GM12878 (cell line): ENCODE measurements at regions not wholly inside any gene's neighbourhood (a gene's known extent, or its start where the extent isn't known, plus 50 kb on each side); places are given as distances from the start of the nearest gene placed in this dataset.

ENCODE experiments used
- CHD4 ChIP-seq: fragments of 200-600 bp; sonication (generic); IDR thresholded peaks from 2 replicates; pipeline ENCODE4 v1.6.1; 2016; ENCODE audit warnings: mild to moderate bottlenecking
- EZH2 ChIP-seq: IDR thresholded peaks from 2 replicates; pipeline ENCODE4 v1.6.1; 2012; ENCODE audit warnings: low read depth, mild to moderate bottlenecking, control low read depth, inconsistent platforms, low read length, borderline replicate concordance; ENCODE audit not compliant: control insufficient read depth
- HDGF ChIP-seq: fragments of 450-650 bp; IDR thresholded peaks from 2 replicates; pipeline ENCODE4 v1.6.1; 2016; ENCODE audit warnings: antibody characterized with exemption
- JUNB ChIP-seq: IDR thresholded peaks from 2 replicates; pipeline ENCODE4 v1.6.1; 2016; ENCODE audit warnings: antibody characterized with exemption, mild to moderate bottlenecking
- POLR2A ChIP-seq: IDR thresholded peaks from 2 replicates; pipeline ENCODE4 v1.6.1; 2011; ENCODE audit warnings: low read depth, mild to moderate bottlenecking, low read length
- RCOR1 ChIP-seq: conservative IDR thresholded peaks from 2 replicates; pipeline ENCODE4 v1.6.1; 2012; ENCODE audit warnings: low read depth, low read length, improper control_type of control experiment
- TF ChIP-seq, protein P1 (sequence below): fragments of 450-650 bp; IDR thresholded peaks from 2 replicates; pipeline ENCODE4 v1.6.1; 2016; ENCODE audit warnings: mild to moderate bottlenecking

DNA sequence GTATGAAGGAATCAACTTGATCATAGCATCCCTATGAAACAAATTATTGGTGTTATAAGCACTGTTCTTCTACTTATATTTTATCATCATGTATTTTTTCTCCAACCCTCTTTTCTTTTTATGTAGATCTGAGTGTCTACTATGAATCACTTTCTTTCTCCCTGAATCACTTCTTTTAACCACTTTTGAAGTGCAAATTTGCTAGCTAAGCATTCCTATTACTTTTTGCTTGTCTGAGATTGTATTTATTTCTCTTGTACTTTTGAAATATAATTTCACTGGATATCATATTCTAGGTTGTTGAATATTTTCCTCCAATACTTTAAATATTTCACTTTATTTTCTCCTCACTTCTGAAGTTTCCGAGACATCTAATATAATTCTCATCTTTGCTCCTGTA, 1282.3 kb upstream of the FLRT2 start:
- TF ChIP-seq EZH2 (no peak), CHD4 (no peak), POLR2A (no peak), JUNB (no peak), HDGF (no peak), RCOR1 (no peak)
- TF ChIP-seq, protein P1, sequence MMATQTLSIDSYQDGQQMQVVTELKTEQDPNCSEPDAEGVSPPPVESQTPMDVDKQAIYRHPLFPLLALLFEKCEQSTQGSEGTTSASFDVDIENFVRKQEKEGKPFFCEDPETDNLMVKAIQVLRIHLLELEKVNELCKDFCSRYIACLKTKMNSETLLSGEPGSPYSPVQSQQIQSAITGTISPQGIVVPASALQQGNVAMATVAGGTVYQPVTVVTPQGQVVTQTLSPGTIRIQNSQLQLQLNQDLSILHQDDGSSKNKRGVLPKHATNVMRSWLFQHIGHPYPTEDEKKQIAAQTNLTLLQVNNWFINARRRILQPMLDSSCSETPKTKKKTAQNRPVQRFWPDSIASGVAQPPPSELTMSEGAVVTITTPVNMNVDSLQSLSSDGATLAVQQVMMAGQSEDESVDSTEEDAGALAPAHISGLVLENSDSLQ = no peak
